Stimulated activated CD4-positive, alpha-beta T cell treated with anti-CD3 and anti-CD28 coated beads, Interleukin-4, amount 100 ng/mL, for 4 hours (primary cell): ENCODE measurements at regions not wholly inside any gene's neighbourhood (a gene's known extent, or its start where the extent isn't known, plus 50 kb on each side); places are given as distances from the start of the nearest gene placed in this dataset.

Experiments
- DNase-seq, 2 experiments: peaks; one replicate each; pipeline ENCODE4 v3.0.0-alpha.2; 2020

GRCh38 chr5:107213025-107213424 is 457.7 kb downstream of the EFNA5 start:
- DNase-seq, result no peak

DNA sequence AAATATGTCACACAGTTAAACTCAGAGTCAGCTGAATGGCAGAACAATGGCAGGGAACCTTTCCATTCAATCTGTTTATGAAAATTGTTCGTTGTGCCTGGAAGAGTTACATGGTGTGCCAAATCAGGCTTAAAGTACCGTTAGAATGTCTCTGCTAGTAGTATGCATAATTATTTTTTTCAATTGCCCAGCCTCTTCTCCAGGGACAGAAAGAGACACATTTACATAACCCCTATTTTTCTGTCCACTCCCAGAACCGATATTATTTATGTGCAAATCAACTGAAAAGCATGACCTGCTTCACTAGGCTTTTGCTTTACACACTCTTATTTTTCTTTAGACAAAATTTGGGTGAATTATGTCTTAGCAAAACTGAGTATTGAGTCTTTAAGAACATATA is 459.1 kb downstream of the EFNA5 start:
- DNase-seq, result no peak

DNA sequence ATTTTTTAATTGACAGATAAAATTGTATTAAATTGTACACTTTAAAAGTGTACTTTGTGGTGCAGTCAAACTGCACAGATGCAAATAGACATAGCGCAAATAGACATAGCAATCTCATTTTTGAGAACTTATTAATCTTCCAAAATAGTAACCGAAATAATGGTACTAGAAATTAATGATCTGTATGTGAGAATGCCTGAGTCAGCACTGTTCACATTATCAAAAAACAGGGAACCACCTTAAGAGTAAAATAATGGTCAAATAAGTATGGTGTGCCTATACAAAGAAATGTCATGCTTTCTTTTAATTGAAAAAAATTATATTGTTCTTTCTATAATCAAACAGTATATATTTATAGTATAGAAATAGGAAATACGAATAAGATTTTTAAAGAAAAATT is 461.9 kb downstream of the EFNA5 start:
- no peak for DNase-seq

DNA sequence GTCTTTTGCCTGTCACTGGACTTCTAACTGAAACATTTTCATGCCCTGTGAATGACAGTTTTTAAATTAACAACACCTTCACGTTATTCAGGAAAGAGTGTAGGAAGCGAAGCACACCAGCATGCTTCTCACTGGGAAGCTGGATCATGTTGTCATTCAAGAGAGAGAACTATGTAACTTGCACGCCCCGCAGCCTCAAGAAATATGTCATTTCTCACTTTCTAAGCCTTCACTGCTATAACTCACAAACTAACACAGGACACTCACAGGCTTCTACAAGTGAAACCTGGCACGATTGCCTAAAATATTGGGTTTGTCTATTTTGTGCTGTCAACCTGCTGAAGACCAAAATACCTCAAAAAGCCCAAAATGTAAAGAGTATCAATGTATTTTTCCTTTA is 466.3 kb downstream of the EFNA5 start:
- no peak for DNase-seq

- DNase-seq, result no peak
Observed at GRCh38 chr5:107203243-107203642, 467.5 kb downstream of the EFNA5 start.

- DNase-seq, result no peak
Observed at GRCh38 chr5:107199756-107200155, 471.0 kb downstream of the EFNA5 start.

DNA sequence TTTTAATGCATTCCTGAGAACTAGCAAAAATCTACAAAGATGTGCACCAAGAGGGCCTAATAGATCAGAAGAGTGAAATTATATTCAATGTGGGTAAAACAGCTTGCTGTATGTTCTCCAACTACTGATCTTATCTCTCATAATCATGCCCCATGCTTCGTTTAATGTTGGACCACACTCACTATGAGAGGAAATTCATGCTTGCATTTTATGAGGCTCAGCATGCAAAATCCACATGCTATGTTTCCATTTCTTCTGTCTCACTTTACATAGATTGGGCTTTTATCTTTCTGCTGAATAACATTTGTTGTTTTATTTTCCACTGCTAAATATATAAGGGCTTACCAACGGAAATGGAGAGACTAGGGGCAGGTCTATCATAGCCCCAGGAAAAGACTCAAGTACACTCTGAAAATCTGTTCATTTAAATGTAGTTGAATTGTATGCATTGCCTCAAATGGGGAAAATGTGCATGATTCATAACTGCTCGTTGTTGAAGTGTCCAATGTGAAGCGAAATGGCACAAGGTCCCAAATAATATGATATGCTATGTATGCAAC is 474.2 kb downstream of the EFNA5 start:
- DNase-seq, result no peak

GRCh38 chr5:107195890-107196395 is 474.8 kb downstream of the EFNA5 start:
- DNase-seq, result no peak

DNA sequence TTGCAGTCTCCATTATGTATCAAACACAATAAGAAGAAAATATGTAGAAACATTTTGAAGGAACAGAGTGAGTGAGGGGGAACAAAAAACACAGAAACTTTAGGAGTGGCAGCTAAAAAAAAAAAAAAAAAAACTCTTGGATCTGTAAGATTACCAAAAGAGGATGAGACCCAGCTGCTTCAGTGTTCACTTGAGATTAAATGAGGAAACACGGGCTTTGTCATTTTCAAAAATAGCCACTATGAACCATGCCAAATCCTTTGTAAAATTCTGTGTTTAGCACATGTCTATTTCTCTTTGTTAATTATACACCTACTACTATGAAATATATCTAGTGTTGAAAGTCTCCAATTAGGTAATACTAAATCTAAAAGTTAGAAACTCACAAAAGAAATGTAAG is 485.9 kb downstream of the EFNA5 start:
- DNase-seq, result no peak

- no peak for DNase-seq
Observed at GRCh38 chr5:107184066-107184465, 486.7 kb downstream of the EFNA5 start.

- no peak for DNase-seq
Observed at GRCh38 chr5:107170620-107171019, 500.1 kb downstream of the EFNA5 start.

DNA sequence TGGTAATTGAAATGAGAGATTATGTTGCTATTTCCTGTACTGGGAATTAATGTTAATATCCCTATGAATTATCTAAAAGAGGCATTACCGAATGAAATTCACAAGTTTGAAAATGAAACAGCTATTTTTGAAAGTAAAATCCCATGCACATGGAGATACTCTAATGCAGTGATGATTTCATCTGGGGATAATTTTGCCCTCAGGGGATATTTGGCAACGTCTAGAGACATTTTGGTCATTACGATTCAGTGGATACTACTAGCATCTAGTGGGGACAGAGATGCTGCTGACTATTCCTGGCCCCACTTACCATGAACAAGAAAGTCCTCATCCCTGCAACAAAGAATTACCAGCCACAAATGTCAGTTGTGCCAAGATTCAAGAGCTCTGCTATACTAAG is 500.9 kb downstream of the EFNA5 start:
- DNase-seq, result no peak

DNA sequence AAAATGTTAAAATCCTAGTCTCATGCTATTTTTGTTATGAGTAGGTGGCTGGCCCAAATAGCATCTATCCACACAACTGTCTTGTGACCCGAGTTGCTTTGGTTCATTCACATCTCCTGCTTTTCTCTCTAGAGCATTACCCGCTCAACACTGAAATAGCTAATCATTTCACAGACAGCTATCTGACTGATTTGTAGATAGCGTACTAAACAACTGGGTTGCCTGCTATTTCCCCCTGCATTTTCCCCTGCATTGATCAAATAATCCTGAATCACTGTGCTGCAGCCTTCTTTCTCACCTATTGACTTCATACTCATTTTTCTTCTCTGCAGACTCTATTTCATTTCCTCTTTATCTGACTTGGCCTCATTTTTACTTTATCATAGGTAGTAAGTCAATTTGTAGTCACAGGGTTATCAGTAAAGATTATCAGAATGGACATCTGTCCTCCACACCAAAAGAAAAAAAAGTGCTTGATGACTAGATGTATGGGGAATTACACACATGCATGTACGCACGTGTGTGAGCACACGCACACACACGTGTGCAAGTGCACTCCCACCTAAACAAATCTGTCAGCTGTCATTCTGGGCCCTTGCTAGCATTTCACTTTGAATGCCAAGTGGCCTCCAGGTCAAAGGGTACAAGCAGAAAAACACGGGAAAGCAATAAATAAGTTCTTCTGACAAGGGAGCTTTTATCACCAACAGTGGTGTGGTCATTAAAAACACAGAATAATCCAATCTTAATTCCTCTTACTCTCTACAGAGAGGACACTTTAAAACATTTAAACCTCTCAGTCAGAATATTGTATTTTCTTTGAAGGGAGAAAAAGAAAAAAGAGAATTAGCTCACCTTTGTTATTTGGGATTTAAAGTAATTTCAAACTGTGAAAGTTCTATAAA is 501.6 kb downstream of the EFNA5 start:
- DNase-seq, result no peak

DNA sequence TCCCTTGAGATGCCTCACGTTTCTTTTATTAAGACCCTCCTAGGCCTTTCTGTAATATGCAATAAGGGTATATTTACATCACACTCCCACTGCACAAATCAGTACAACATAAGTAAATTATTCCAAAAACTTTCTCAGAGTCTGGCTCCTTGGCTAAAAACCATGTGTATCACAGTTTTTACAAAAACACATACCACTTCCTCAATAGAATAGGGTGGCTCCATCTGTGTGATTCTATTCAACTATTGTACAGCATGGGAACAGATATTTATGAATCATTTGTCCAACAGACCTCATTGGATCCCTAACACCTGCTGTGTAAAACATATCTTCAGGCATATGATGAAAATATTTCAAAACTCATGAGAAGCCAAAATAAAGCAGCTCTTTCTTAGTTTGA is 502.7 kb downstream of the EFNA5 start:
- DNase-seq, result no peak

DNA sequence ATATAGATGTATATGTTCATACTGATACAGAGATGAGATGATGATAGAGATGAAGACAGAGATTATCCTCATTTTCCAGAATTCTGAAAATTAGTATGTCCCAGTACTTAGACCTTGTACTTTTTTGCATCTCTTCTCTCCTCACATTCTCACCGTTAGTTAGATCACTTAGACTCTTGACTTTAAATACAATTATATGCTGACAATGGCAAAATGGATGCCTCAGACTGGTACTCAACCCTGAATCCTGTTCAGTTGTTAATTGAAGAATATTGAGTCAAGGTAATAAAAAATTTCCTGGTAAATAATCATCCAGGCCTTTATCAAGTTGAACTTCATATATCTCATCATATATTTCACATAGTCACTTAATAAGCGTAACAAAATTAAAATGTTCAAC is 505.4 kb downstream of the EFNA5 start:
- no peak for DNase-seq

DNA sequence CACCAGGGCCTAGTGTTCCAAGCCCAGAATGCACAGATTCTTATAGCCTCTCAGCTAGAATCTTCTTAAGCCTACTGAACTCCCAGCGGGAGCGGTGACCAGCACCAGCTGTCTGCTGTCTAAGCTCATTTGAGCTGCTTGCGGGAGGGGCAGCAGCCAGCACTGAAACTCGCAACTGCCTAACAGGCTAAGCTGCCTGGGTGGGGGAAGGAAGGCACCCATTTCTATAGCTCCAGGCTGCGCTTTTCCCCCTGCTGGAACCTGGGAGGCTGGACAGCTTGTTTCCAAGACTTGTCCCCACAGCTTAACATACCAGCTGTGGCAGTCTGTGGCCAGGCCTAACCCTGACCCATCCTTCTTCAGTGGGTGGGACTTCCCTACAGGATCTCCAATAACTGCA is 512.9 kb downstream of the EFNA5 start:
- DNase-seq, result no peak

GRCh38 chr5:107155707-107156106 is 515.0 kb downstream of the EFNA5 start:
- DNase-seq, result no peak

- no peak for DNase-seq
Observed at GRCh38 chr5:107154593-107154992, 516.1 kb downstream of the EFNA5 start.

DNA sequence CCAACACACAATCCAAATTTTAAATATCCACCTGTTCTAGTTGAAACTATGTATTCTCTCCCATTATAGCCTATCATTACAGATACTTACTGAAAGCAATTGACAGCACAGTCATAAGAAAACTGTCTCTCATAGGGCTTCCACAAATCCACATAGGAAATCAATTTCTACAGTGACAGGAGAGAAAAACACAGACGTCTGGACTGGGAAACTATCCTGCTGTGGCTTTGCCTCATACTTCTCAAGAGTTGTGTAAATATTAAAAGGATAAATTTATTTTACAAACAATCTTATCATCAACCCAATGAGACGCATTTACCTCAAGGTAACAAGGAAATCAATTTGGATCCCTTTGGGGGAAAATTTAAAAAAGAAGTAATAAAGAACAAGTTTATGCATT is 517.5 kb downstream of the EFNA5 start:
- DNase-seq, result no peak

DNA sequence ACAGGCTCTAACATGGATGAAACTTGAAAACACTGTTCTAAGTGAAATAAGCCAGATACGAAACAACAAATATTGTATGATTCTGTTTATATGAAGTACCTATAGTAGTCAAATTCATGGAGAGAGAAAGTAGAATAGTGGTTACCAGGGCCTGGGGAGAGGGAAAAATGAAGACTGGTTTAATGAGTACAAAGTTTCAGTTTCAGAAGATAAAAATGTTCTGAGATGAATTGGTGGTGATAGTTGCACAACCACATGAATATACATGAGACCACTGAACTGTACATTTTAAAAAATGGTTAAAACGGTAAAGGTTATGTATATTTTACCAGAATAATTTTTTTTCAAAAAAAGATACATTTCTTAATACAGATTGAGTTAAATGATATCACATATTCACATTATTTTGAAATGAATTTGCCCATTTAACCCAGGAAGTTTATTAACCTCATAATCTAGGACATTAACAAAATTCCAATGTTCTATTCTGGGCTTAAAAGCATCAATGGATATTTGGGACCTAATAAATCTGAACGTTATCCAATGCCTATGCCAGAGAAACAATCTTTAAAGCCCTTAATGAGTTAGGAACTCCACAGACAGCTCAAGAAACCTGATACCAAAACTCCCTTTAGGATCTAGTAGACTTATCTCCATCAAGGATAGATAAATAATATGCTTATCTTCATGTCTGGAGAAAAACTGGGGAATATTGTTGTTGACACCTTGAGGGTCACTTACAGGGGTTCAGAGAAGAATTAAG is 521.3 kb downstream of the EFNA5 start:
- no peak for DNase-seq

GRCh38 chr5:107147589-107147988 is 523.1 kb downstream of the EFNA5 start:
- DNase-seq, result no peak

DNA sequence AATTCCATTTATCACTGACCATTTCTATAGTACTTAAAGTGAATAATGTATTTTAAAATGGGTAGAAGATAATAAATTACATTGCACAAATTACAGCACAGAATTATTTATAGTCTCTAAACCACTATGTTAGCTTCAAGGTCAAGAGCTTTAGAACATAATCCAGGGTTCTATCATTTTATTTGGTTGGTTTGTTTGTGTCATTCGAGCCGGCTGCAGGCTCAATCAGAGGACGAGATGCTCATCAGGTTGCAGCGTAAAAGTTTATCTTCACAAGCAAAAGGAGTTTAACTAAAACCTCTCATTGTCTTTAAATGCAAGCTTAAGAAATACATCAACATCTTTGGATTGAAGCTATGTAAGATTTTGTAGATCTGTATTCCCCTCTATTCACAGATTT is 523.8 kb downstream of the EFNA5 start:
- no peak for DNase-seq

DNA sequence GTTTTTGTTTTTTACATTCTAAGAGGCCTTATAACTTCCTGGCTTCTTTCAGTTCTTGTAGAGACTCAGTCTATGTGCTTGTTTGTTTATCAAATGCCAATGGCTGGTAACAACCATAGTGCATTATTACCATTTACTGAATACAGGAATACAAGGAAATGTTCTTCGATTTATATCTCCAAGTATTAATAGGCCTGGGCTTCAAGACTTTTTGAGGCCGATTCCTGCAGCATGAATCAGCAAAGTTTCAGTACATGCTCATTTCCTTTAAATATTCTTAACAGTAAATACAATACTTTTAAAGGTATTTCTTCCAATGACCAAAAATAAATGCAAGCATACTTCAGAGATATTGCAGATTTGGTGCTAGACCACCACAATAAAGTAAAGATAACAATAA is 535.3 kb downstream of the EFNA5 start:
- no peak for DNase-seq

DNA sequence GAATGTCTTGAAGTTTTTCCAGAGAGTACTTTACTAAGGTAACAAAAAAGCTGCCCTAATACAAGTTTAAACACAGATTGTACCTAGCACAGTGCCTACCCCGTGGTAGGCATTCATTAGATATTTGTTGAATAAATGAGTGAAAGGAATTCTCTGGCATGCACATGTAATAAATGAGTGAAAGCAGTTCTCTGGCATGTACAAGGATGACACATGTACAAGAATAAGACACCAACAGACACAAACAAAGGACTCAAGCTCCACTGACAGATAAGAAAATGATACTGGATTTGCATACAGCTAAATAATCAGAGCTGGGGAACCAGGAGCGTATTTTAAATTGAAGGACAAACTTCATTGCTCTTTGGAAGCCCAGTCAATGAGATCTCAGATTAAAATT is 535.8 kb downstream of the EFNA5 start:
- DNase-seq, result no peak
